GM19463 (cell line): ENCODE measurements at regions not wholly inside any gene's neighbourhood (a gene's known extent, or its start where the extent isn't known, plus 50 kb on each side); places are given as distances from the start of the nearest gene placed in this dataset.

Source experiments
- ATAC-seq: cut with Tn5 transposase; IDR thresholded peaks from one replicate; pipeline ENCODE4 v1.9.1; 2021; ENCODE audit warnings: mild to moderate bottlenecking, moderate library complexity; ENCODE audit not compliant: unreplicated experiment

DNA sequence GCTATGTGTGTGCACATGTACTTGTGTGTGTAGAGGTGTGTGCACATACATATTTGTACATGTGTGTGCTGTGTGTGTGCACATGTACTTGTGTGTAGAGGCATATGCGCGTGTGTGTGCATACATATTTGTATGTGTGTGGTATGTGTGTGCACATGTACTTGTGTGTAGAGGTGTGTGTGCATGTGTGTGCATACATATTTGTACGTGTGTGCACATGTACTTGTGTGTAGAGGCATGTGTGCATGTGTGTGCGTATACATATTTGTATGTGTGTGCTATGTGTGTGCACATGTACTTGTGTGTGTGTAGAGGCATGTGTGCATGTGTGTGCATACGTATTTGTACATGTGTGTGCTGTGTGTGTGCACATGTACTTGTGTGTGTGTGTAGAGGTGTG is 291.9 kb downstream of the AJAP1 start:
- no peak for ATAC-seq

DNA sequence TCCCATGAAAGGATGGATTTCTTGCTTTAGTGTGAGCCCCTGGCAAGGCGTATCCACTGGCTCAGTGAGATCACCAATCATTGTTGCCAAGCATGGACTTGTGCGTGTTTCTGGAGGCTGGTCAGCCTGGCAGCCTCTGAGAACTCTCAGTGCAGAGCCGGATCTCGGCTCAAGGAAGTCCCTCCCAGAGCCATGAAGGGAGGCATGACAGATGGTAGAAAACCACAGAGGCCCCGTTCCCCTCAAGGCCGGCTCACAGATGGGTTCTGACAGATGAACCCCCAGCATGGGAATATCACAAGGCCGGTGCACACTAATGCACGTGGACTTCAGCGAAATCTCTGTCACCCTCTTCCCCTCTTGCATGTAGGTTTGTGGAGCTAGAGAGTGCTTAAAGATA is 290.5 kb downstream of the AJAP1 start:
- no peak for ATAC-seq

DNA sequence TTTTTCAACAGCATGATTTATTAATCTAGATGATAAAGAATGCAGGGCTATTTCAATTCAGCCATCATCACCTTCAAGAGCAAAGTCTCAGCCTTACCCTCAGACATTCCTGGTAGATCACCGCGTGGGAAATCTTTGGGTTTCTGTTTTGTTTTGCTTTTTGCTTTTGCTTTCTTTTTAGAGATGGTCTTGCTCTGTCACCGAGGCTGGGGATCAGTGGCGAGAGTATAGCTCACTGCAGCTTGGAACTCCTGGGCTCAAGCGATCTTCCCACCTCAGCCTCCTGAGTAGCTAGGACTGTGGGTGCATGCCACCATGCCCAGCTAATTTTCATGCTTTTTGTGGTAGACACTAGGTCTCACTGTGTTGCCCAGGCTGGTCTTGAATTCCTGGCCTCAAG is 289.7 kb downstream of the AJAP1 start:
- ATAC-seq: no peak

- ATAC-seq: no peak
Measured at GRCh38 chr1:4939266-4939665, 284.9 kb downstream of the AJAP1 start.

DNA sequence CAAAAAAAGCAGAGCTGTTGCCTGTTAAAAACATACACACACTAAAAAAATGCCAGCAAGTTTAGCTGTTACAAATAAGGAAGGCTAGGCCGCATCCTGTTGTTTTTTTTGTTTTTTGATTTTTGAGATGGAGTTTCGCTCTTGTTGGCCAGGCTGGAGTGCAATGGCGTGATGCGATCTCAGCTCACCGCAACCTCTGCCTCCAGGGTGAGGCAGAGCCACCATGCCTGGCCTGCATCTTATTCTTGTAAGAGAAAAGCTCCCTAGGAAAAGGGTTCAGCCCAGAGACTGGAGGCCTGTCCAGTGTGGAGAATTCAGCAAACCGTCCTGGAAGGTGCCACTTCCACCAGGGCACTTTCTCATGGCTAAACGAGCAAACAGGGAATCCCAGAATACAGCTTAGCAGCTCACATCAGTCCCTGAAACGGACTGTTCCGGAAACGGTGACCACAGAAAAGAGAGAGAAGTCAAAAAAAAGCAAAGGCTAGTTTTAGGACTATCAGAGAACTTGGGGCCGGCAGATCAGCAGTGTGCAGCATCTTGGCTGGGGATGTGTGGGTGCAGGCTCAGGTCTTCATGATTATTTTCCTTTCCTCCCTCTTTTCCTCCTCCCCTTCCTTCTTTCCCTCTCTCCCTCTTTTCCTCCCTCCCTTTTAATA is 283.6 kb downstream of the AJAP1 start:
- no peak for ATAC-seq

GRCh38 chr1:4935807-4936206 is 281.4 kb downstream of the AJAP1 start:
- ATAC-seq: no peak

GRCh38 chr1:4933232-4933631 is 278.8 kb downstream of the AJAP1 start:
- ATAC-seq: no peak

DNA sequence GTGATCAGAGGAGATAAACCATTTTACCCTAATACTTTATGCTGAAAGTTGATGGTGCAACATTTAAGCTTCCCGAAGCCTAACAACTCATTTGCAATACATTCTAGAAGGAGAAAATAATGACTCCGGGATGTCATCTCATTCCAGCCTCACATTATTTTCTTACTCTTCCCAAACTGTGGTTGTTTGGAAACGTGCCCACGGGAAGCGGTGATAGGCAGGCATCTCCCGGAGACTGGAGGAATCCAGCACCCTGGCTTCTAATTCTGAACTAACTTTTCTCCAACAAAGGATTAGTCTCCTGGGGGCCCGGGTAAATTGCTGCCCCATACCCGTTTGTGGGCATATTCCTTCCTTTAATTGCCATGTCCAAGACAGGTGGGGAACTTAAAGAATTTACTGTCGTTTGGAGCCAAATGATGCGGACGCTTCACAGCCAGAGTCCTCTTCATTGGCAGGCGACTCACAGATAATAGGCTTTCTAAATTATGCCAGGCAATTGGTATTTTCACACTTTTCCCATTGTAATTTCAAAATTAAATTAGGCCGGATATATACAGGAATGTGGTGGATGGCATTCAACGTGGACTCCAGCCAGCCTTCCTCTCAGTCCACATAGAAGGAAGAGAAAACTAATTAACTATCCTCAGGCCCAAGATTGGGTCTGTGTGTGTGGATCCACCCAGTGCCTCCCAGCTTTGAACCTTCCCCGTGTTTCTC is 278.1 kb downstream of the AJAP1 start:
- no peak for ATAC-seq

DNA sequence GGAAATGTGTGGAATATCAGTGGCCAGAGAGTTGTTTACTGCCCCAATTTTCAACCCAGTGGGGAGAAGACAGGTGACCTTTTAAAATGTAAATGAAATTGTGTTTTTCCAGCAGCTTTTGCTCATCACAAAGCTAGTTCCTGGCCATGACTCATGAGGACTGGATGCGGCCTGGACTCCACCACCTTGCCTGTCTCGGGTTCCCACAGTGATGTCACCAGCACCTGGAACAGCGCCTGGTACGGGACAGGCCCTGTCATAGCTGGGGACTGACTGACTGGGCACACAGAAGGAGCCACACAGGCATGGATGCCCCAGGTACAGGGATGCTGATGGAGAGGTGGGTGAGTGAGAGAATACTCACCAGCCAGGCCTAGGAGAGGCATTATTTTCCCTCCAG is 277.1 kb downstream of the AJAP1 start:
- ATAC-seq: no peak

- ATAC-seq: no peak
Measured at GRCh38 chr1:4928186-4928585, 273.8 kb downstream of the AJAP1 start.

- ATAC-seq: no peak
Measured at GRCh38 chr1:4924356-4924755, 269.9 kb downstream of the AJAP1 start.

DNA sequence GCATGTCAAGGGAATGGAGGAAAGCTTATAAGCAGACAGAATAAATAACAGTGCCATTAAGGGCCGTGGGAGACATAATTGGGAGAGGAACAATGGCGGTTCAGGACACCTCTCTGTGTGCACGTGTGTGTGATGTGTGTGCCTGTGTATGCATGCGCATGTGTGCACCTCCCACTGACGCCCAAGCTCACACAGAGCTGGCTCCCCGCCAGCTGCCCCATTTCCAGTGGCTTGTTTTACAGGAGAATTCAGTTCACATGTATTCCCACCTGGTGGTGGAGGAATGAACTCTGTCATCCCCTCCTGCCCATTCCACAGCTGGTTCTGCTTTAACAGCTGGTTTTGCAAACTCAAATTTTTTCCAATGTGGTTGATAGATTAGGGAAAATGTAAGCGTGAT is 262.2 kb downstream of the AJAP1 start:
- ATAC-seq: no peak

DNA sequence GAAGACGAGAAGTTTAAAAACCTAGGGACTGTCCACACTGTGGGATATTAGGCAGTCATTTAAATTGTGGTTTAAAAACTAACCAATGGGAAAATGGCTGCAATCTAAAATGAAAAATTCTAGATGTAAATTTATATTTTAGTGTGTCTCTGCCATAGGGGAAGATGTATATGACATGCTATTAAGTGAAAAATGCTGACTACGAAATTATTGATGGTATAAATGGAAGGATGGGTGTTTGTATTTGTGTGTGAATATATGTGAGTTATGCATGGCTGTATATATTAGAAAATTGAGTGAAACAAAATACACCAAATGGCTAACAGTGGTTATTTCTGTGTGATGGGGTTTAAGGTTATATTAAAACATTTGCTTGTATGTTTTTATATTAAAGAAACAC is 260.7 kb downstream of the AJAP1 start:
- no peak for ATAC-seq

- ATAC-seq: no peak
Measured at GRCh38 chr1:4908486-4908885, 254.1 kb downstream of the AJAP1 start.

DNA sequence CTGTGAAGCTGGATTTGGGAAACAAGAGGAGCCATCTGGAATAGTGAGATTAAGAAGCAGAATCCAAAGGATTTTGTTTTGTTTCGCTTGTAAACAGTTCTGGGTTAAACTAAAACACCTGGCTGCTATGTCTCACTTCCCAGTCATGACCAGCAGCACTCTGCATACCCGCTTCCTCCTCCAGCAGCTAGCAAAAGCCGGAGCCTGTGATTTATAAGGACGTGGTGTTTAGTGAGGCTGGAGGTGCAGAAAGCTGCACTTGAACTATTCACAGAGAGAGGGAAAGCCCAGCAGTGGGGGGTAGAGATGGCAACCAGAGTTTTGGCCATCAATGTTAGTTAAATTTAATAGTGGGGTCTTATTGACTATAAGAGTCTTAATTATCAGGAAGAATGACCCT is 240.2 kb downstream of the AJAP1 start:
- no peak for ATAC-seq

GRCh38 chr1:4880626-4881025 is 226.2 kb downstream of the AJAP1 start:
- no peak for ATAC-seq

DNA sequence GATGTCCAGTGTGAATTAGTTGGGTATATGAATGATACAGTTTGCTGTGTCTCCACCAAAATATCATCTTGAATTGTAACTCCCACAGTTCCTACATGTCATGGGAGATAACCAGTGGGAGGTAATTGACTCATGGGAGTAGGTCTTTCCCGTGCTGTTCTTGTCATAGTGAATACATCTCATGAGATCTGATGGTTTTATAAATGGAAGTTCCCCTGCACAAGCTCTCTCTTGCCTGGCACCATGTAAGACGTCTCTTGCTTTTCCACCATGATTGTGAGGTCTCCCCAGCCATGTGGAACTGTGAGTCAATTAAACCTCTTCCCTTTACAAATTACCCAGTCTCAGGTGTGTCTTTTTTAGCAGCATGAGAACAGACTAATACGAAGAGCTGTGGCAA is 223.0 kb downstream of the AJAP1 start:
- no peak for ATAC-seq

DNA sequence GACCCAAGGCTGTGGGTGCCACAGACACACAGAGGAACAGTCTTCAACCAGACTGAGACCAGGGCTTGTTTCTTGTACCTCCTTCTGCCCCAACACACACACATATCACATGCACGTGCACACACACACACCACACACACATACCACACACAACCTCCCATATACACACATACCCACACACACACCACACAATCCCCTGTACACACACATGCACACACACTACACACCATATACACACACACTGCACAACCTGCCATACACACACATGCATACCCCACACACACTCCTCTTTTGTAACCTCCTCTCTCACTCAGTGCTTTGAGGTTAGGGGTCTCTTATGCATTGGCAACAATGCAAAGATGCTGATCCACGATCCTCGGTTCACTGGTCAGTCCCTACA is 217.0 kb downstream of the AJAP1 start:
- ATAC-seq: no peak

- no peak for ATAC-seq
Measured at GRCh38 chr1:4868521-4868920, 214.1 kb downstream of the AJAP1 start.

- ATAC-seq: no peak
Measured at GRCh38 chr1:4856396-4856795, 202.0 kb downstream of the AJAP1 start.

DNA sequence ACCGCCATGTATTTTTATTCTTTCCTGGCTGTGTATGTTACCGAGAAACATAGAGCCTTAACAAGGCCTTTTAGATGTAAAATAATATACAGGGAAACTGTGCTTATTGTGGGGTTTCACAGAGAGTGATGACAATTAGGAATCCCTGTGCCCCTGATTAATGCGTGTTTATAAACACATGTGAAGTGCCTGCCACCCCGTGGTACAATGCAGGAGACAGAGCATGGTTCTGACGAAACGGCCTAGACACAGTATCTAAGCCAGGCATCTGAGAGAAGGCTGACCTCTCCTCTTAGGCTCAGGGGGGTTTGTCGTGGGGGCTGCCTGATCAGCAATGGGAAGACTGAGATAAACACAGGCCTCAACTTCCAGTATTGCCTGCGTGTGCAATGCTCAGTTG is 200.0 kb downstream of the AJAP1 start:
- ATAC-seq: no peak

DNA sequence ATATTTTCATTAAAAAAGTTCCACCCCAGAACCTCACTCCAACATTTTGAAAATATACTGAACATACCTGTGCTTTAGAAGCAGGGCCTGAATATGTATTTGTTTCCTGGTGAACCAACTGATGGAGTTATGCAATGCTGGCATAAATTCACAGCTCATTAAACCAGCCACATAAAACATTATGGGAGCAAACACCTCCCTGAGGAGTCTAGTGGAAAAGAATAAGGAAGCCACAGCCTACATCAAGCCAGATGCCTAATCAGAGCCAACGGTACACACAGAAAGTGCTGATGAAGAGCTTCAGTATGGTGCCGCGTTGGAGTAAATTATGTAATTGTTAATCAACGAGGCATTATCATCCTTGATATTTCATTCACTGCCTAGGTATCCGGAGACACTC is 199.5 kb downstream of the AJAP1 start:
- ATAC-seq: no peak
